Endothelial cell of umbilical vein (primary cell): ENCODE measurements at regions not wholly inside any gene's neighbourhood (a gene's known extent, or its start where the extent isn't known, plus 50 kb on each side); places are given as distances from the start of the nearest gene placed in this dataset.

Source experiments
- BruUV-seq: library from RNA; stranded (reverse); fragments of 400-500 nt; replicated peaks from 2 replicates; lab custom pipeline; 2021; lab: Mats Ljungman, UMichigan
- CTCF ChIA-PET: fragments of 300-600, 350-600 bp; sonication (Branson Sonifier 250); formaldehyde crosslinking; loops from one replicate; lab custom pipeline; 2021; ENCODE audit warnings: antibody characterized with exemption, inconsistent platforms; lab: Charles Lee
- POLR2A ChIA-PET: fragments of 300-600, 350-600 bp; sonication (Branson Sonifier 250); formaldehyde crosslinking; loops from one replicate; lab custom pipeline; 2021; ENCODE audit warnings: antibody characterized with exemption, inconsistent platforms; lab: Charles Lee
- DNase-seq: peaks from one replicate; pipeline ENCODE4 v3.0.0-alpha.2; 2011; ENCODE audit warnings: low read depth, low spot score
- FAIRE-seq: peaks from 2 replicates; lab custom pipeline; 2011; peaks lifted over from hg19 to GRCh38; lab: Jason Lieb, UNC
- H2AFZ ChIP-seq: 2 replicates; pipeline ENCODE4 v1.6.0; 2012; ENCODE audit warnings: low read depth, low read length, control low read depth, inconsistent platforms
- H3K27ac ChIP-seq: 2 replicates; pipeline ENCODE4 v1.5.1; 2011; ENCODE audit warnings: low read depth, mild to moderate bottlenecking, control low read depth, low read length, moderate library complexity; ENCODE audit not compliant: insufficient read depth
- H3K27me3 ChIP-seq, 2 experiments: 2 replicates each; pipeline versions ENCODE4 v1.6.0 to v1.6.1; 2011; ENCODE audit warnings: low read length in 2 of 2, mixed read lengths in 1 of 2; ENCODE audit not compliant: control insufficient read depth in 2 of 2, insufficient read depth in 2 of 2
- H3K36me3 ChIP-seq, 2 experiments: 2 replicates in 1 of 2; 3 replicates in 1 of 2; pipeline ENCODE4 v1.5.1; 2011; ENCODE audit warnings: low read length in 2 of 2, mild to moderate bottlenecking in 1 of 2, moderate library complexity in 1 of 2; ENCODE audit not compliant: control insufficient read depth in 2 of 2, insufficient read depth in 2 of 2; ENCODE audit errors: extremely low read depth in 1 of 2
- H3K4me1 ChIP-seq: 3 replicates; pipeline ENCODE4 v1.5.1; 2011; ENCODE audit warnings: mild to moderate bottlenecking, low read length; ENCODE audit not compliant: control insufficient read depth, insufficient read depth; ENCODE audit errors: extremely low read depth
- H3K4me2 ChIP-seq: 2 replicates; pipeline ENCODE4 v1.6.1; 2011; ENCODE audit warnings: low read length, control low read depth, mixed read lengths; ENCODE audit not compliant: insufficient read depth
- H3K4me3 ChIP-seq, 3 experiments: fragments of 200-600 bp in 1 of 3; sonication (generic), shearing (Covaris generic) in 1 of 3; replicated peaks in 1 of 3; 2 replicates each; pipeline ENCODE4 v1.5.1; 2011 to 2016; ENCODE audit warnings: control low read depth in 3 of 3, low read length in 3 of 3, mild to moderate bottlenecking in 2 of 3, inconsistent platforms in 1 of 3, low read depth in 1 of 3, moderate library complexity in 1 of 3; ENCODE audit not compliant: insufficient read depth in 1 of 3
- H3K79me2 ChIP-seq: 2 replicates; pipeline ENCODE4 v1.6.0; 2012; ENCODE audit warnings: low read length, inconsistent platforms; ENCODE audit not compliant: control insufficient read depth, insufficient read depth
- H3K9ac ChIP-seq: replicated peaks from 2 replicates; pipeline ENCODE3; 2011; ENCODE audit warnings: low read length, control low read depth; ENCODE audit not compliant: insufficient read depth; ENCODE audit errors: extremely low read depth
- H3K9me1 ChIP-seq: replicated peaks from 3 replicates; pipeline ENCODE4 v1.6.0; 2011; ENCODE audit warnings: mild to moderate bottlenecking, low read length; ENCODE audit not compliant: control insufficient read depth, insufficient read depth; ENCODE audit errors: extremely low read depth
- H3K9me3 ChIP-seq: replicated peaks from 2 replicates; pipeline ENCODE4 v1.5.1; 2012; ENCODE audit warnings: low read length, inconsistent platforms; ENCODE audit not compliant: control insufficient read depth, insufficient read depth
- H4K20me1 ChIP-seq: replicated peaks from 2 replicates; pipeline ENCODE3; 2011; ENCODE audit warnings: mild to moderate bottlenecking, low read length; ENCODE audit not compliant: control insufficient read depth, insufficient read depth; ENCODE audit errors: extremely low read depth
- EZH2 ChIP-seq: IDR thresholded peaks from 2 replicates; pipeline ENCODE4 v1.6.1; 2012; ENCODE audit warnings: borderline replicate concordance, low read depth, mild to moderate bottlenecking, moderate library complexity, low read length, inconsistent platforms; ENCODE audit not compliant: severe bottlenecking
- FOS ChIP-seq: IDR thresholded peaks from 2 replicates; pipeline ENCODE4 v1.6.1; 2011; ENCODE audit warnings: mild to moderate bottlenecking, low read length, moderate library complexity, borderline replicate concordance; ENCODE audit not compliant: insufficient read depth
- GATA2 ChIP-seq: IDR thresholded peaks from 2 replicates; pipeline ENCODE4 v1.7.0; 2011; ENCODE audit warnings: low read depth, mild to moderate bottlenecking, moderate library complexity, mixed read lengths, low read length; ENCODE audit not compliant: insufficient read length, insufficient read depth
- JUN ChIP-seq: IDR thresholded peaks from 2 replicates; pipeline ENCODE4 v1.6.1; 2011; ENCODE audit warnings: borderline replicate concordance, low read depth; ENCODE audit not compliant: insufficient read length, insufficient read depth
- MAX ChIP-seq: IDR thresholded peaks from 2 replicates; pipeline ENCODE4 v1.6.1; 2011; ENCODE audit not compliant: insufficient read depth, insufficient read length
- MYC ChIP-seq: IDR thresholded peaks from one replicate; pipeline ENCODE4 v1.6.1; 2011; ENCODE audit warnings: mild to moderate bottlenecking, low read depth, low read length
- POLR2A ChIP-seq: IDR thresholded peaks from 2 replicates; pipeline ENCODE4 v1.6.1; 2012; ENCODE audit warnings: low read depth, mild to moderate bottlenecking, control low read depth, low read length
- POLR2AphosphoS5 ChIP-seq: IDR thresholded peaks from 2 replicates; pipeline ENCODE4 v1.6.1; 2012; ENCODE audit warnings: low read depth, mild to moderate bottlenecking, control low read depth, low read length, moderate library complexity; ENCODE audit not compliant: insufficient read depth
- dilution Hi-C: fragments of 300-500 bp; cut with MboI; formaldehyde crosslinking; loops from one replicate; pipeline ENCODE4 v1.15.0; 2019; ENCODE audit warnings: low sequenced_read_pairs; ENCODE audit not compliant: extremely low pct_ligation_motif_present
- intact Hi-C: fragments of 100-400 bp; cut with micrococcal nuclease; formaldehyde crosslinking; loops from one replicate; pipeline ENCODE4 v1.10.0; 2022
- TF ChIP-seq, protein P1 (sequence below), 2 donors: IDR thresholded peaks; 1 replicate in 1 of 2; 2 replicates in 1 of 2; pipeline ENCODE4 v1.5.1; 2011; ENCODE audit warnings: low read length in 2 of 2, mild to moderate bottlenecking in 2 of 2, moderate library complexity in 2 of 2, control low read depth in 1 of 2, inconsistent platforms in 1 of 2, low read depth in 1 of 2; ENCODE audit not compliant: insufficient read depth in 1 of 2; ENCODE audit errors: extremely low read depth in 1 of 2

DNA sequence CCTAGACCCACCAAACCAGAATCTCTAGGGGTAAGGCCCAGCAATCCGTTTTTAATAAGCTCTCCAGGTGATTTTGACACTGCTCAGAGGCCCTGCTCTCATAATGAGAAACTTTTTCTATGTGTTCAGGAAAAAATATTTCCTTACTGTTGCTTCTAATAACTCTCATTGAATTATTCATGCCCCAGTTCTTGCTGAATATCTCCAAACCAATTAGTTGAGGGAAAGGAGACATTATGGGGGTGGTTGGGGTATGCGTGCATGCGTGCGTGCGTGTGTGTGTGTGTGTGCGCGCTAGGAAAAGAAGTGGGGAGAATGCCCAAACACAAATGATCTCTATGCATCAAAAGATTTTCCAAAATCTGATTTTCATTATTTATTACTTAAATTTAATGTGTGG lies 411.4 kb downstream of the PIK3R1 start:
- DNase-seq (no peak), FAIRE-seq (no peak)
- dilution Hi-C loops: no loop called here
- Histone ChIP-seq H3K9me3 (no peaks in the 10 kb centered on the region), H3K27me3 (no peaks in the 10 kb centered on the region), H3K9ac (no peak overlapping the region), H3K79me2 (no peaks in the 10 kb centered on the region), H3K4me2 (no peak overlapping the region), H4K20me1 (no peaks in the 10 kb centered on the region), H3K9me1 (no peaks in the 10 kb centered on the region), H2AFZ (no peak overlapping the region), H3K27ac (no peak overlapping the region), H3K36me3 (no peaks in the 10 kb centered on the region), H3K4me1 (no peaks in the 10 kb centered on the region), H3K4me3 (no peak overlapping the region)
- no TSS peak for BruUV-seq
- ChIA-PET CTCF (no interaction called here), POLR2A (no interaction called here)
- intact Hi-C loops: no loop called here
- no peak for TF ChIP-seq EZH2
- TF ChIP-seq POLR2A: no peak
- TF ChIP-seq MYC: no peak
- no peak for TF ChIP-seq GATA2
- TF ChIP-seq JUN: no peak
- TF ChIP-seq, protein P1, sequence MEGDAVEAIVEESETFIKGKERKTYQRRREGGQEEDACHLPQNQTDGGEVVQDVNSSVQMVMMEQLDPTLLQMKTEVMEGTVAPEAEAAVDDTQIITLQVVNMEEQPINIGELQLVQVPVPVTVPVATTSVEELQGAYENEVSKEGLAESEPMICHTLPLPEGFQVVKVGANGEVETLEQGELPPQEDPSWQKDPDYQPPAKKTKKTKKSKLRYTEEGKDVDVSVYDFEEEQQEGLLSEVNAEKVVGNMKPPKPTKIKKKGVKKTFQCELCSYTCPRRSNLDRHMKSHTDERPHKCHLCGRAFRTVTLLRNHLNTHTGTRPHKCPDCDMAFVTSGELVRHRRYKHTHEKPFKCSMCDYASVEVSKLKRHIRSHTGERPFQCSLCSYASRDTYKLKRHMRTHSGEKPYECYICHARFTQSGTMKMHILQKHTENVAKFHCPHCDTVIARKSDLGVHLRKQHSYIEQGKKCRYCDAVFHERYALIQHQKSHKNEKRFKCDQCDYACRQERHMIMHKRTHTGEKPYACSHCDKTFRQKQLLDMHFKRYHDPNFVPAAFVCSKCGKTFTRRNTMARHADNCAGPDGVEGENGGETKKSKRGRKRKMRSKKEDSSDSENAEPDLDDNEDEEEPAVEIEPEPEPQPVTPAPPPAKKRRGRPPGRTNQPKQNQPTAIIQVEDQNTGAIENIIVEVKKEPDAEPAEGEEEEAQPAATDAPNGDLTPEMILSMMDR (IDR thresholded peaks at IDR 0.05; ENCODE audit: extremely low read depth in 1 of 2, insufficient read depth in 1 of 2, low read depth in 1 of 2, low read length in 2 of 2): no peak
- no peak for TF ChIP-seq POLR2AphosphoS5
- no peak for TF ChIP-seq FOS
- no peak for TF ChIP-seq MAX
